Neural progenitor cell (in vitro differentiated cells): ENCODE measurements at regions not wholly inside any gene's neighbourhood (a gene's known extent, or its start where the extent isn't known, plus 50 kb on each side); places are given as distances from the start of the nearest gene placed in this dataset.
"Not testable (repeated sequence)": the region's sequence is repeated elsewhere in the genome, so short reads cannot be mapped to it uniquely, and the experiment has no call there.

ENCODE experiments used
- CTCF ChIP-seq: fragments of 200-600 bp; sonication (generic); IDR thresholded peaks from 2 replicates; pipeline ENCODE4 v1.5.1; 2017; ENCODE audit warnings: antibody characterized with exemption, mild to moderate bottlenecking
- EZH2 ChIP-seq: fragments of 200-600 bp; sonication (generic); IDR thresholded peaks from 2 replicates; pipeline ENCODE4 v1.6.1; 2017; ENCODE audit warnings: antibody characterized with exemption, mild to moderate bottlenecking, moderate library complexity
- EZH2phosphoT487 ChIP-seq: fragments of 200-600 bp; sonication (generic); IDR thresholded peaks from 2 replicates; pipeline ENCODE4 v1.6.1; 2017; ENCODE audit warnings: antibody characterized with exemption

DNA sequence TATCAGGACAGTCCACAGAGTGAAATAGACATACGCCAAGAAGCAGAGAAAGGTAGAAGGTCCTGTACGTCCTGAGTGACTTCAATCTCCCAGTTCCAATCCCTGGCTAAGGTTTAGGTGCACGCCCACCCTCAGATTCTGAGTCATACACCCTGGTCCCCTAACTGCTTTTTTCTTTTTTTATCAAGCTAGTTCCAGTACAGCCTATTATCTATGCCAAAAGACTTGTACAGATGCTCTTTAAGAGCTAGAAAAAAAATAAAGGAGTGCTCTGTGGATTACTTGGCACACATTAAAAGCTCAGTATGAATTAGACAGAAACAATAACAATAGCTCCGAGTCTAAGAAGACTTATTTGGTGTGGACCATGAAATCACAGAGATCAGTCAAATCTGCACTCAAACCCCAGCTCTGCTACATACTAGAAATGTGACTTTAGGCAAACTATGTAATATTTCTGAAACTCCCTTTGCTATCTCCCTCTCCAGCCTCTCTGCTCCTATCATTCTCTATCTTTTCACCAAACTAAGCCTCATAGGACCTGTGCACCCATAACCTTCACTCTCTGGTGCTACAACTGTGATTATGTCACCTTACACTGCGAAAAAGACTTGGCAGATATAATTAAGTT lies 168.8 kb upstream of the KCTD7 start:
- not testable (repeated sequence) for TF ChIP-seq CTCF, EZH2phosphoT487, EZH2
